Thoracic aorta (tissue), 2 donors: ENCODE measurements at regions not wholly inside any gene's neighbourhood (a gene's known extent, or its start where the extent isn't known, plus 50 kb on each side); places are given as distances from the start of the nearest gene placed in this dataset.
"Not testable (repeated sequence)": the region's sequence is repeated elsewhere in the genome, so short reads cannot be mapped to it uniquely, and the experiment has no call there.

Experiments
- ATAC-seq: fragments of 150-250 bp; one replicate; pipeline ENCODE4 v1.8.0; 2017; ENCODE audit warnings: low read depth; ENCODE audit not compliant: insufficient number of reproducible peaks, low FRiP score
- DNase-seq: peaks from one replicate; pipeline ENCODE4 v3.0.0-alpha.2; 2020; ENCODE audit warnings: low spot score
- H3K27ac ChIP-seq, 2 donors: fragments of 200-600 bp; sonication (generic); 1 replicate in 1 of 2; 2 replicates in 1 of 2; pipeline ENCODE4 v1.5.1; 2016; ENCODE audit warnings: mild to moderate bottlenecking in 2 of 2, moderate library complexity in 2 of 2
- H3K27me3 ChIP-seq: fragments of 200-600 bp; sonication (generic); replicated peaks from 2 replicates; pipeline ENCODE4 v1.6.0; 2016; ENCODE audit warnings: mild to moderate bottlenecking; ENCODE audit not compliant: insufficient read depth
- H3K36me3 ChIP-seq: fragments of 200-600 bp; sonication (generic); one replicate; pipeline ENCODE4 v1.5.1; 2016
- H3K4me1 ChIP-seq, 2 donors: fragments of 200-600 bp; sonication (generic); 1 replicate in 1 of 2; 2 replicates in 1 of 2; pipeline versions ENCODE4 v1.5.1 to v1.6.0; 2016; ENCODE audit warnings: low read depth in 2 of 2, mild to moderate bottlenecking in 1 of 2; ENCODE audit not compliant: control insufficient read depth in 1 of 2
- H3K4me3 ChIP-seq: fragments of 200-600 bp; sonication (generic); 2 replicates; pipeline ENCODE4 v1.5.1; 2016; ENCODE audit warnings: mild to moderate bottlenecking
- H3K9me3 ChIP-seq: fragments of 200-600 bp; sonication (generic); 2 replicates; pipeline ENCODE4 v1.5.1; 2016
- CTCF ChIP-seq: fragments of 200-600 bp; sonication (generic); IDR thresholded peaks from one replicate; pipeline ENCODE4 v1.5.1; 2019; ENCODE audit warnings: antibody characterized with exemption

- no peak for TF ChIP-seq CTCF
- Histone ChIP-seq H3K27me3 (no peaks in the 10 kb centered on the region), H3K4me1 (peaks cover 18 to 23% of the 10 kb centered on the region in 2 donors), H3K36me3 (no peaks in the 10 kb centered on the region), H3K4me3 (no peak overlapping the region), H3K9me3 (no peaks in the 10 kb centered on the region), H3K27ac (no peak overlapping the region)
- DNase-seq (no peak), ATAC-seq (no peak)
Observed at GRCh38 chr18:60910534-60910933, 422.7 kb upstream of the CDH20 start.

- H3K27me3 ChIP-seq, result no peaks in the 10 kb centered on the region
- ATAC-seq (no peak), DNase-seq (no peak)
- no peaks in the 10 kb centered on the region for H3K36me3 ChIP-seq
- H3K4me3 ChIP-seq, result no peak overlapping the region
- no peaks in the 10 kb centered on the region for H3K9me3 ChIP-seq
- peaks cover 18 to 23% of the 10 kb centered on the region in 2 donors for H3K4me1 ChIP-seq
- no peak overlapping the region for H3K27ac ChIP-seq
- TF ChIP-seq CTCF, result no peak
Observed at GRCh38 chr18:60911504-60911903, 421.7 kb upstream of the CDH20 start.

GRCh38 chr18:60915160-60915559 lies 418.1 kb upstream of the CDH20 start:
- no peak overlapping the region for H3K4me3 ChIP-seq
- no peak for TF ChIP-seq CTCF
- DNase-seq (no peak), ATAC-seq (no peak)
- H3K36me3 ChIP-seq, result no peaks in the 10 kb centered on the region
- H3K4me1 ChIP-seq, result peaks cover 9 to 15% of the 10 kb centered on the region in 2 donors
- H3K27ac ChIP-seq, result no peak overlapping the region
- no peaks in the 10 kb centered on the region for H3K27me3 ChIP-seq
- no peaks in the 10 kb centered on the region for H3K9me3 ChIP-seq

GRCh38 chr18:60918862-60919261 lies 414.4 kb upstream of the CDH20 start:
- not testable (repeated sequence) for H3K4me3 ChIP-seq, DNase-seq, ATAC-seq, H3K9me3 ChIP-seq, H3K4me1 ChIP-seq, H3K27ac ChIP-seq, H3K27me3 ChIP-seq, H3K36me3 ChIP-seq

GRCh38 chr18:60925892-60926291 lies 407.3 kb upstream of the CDH20 start:
- H3K36me3 ChIP-seq, result no peaks in the 10 kb centered on the region
- no peak for DNase-seq
- H3K27me3 ChIP-seq, result no peaks in the 10 kb centered on the region
- H3K9me3 ChIP-seq, result no peaks in the 10 kb centered on the region
- no peaks in the 10 kb centered on the region for H3K4me1 ChIP-seq
- no peak overlapping the region for H3K4me3 ChIP-seq
- no peak overlapping the region for H3K27ac ChIP-seq
- no peak for TF ChIP-seq CTCF
- no peak for ATAC-seq

- Histone ChIP-seq H3K36me3 (no peaks in the 10 kb centered on the region), H3K27ac (no peak overlapping the region), H3K9me3 (no peaks in the 10 kb centered on the region), H3K4me1 (peaks cover 0 to 5% of the 10 kb centered on the region in 2 donors), H3K4me3 (no peak overlapping the region), H3K27me3 (no peaks in the 10 kb centered on the region)
- TF ChIP-seq CTCF, result no peak
- no peak for DNase-seq
- no peak for ATAC-seq
Observed at GRCh38 chr18:60929966-60930365, 403.3 kb upstream of the CDH20 start.
